WTC11 (cell line): ENCODE measurements at regions not wholly inside any gene's neighbourhood (a gene's known extent, or its start where the extent isn't known, plus 50 kb on each side); places are given as distances from the start of the nearest gene placed in this dataset.
A peak's percentile ranks its signal among the peaks of the same experiment; 100 is the strongest.

ENCODE experiments used
- ATAC-seq: fragments of 200-7000 bp; cut with Tn5 transposase; 2 replicates; pipeline ENCODE4 v1.10.0; 2021; ENCODE audit warnings: mild to moderate bottlenecking, moderate library complexity
- CTCF ChIA-PET: fragments of 300-600 bp; sonication (Branson Sonifier 250); formaldehyde crosslinking; loops from one replicate; lab custom pipeline; 2021; ENCODE audit warnings: antibody characterized with exemption; lab: Charles Lee
- POLR2A ChIA-PET: fragments of 350-600 bp; sonication (Branson Sonifier 250); formaldehyde crosslinking; loops from one replicate; lab custom pipeline; 2021; ENCODE audit warnings: antibody characterized with exemption; lab: Charles Lee
- DNase-seq: peaks from one replicate; pipeline ENCODE4 v3.0.0; 2021; ENCODE audit warnings: low spot score
- H3K27ac Mint-ChIP-seq: 2 replicates; pipeline ENCODE4 v1.8.0; 2021; ENCODE audit warnings: mixed read lengths
- H3K27me3 Mint-ChIP-seq: 2 replicates; pipeline ENCODE4 v1.8.0; 2021; ENCODE audit warnings: low read depth, mild to moderate bottlenecking, moderate library complexity, mixed read lengths
- H3K36me3 Mint-ChIP-seq: 2 replicates; pipeline ENCODE4 v1.8.0; 2021; ENCODE audit warnings: mixed read lengths
- H3K4me1 Mint-ChIP-seq: 2 replicates; pipeline ENCODE4 v1.8.0; 2022; ENCODE audit warnings: mixed read lengths
- H3K4me3 Mint-ChIP-seq: 2 replicates; pipeline ENCODE4 v1.8.0; 2021; ENCODE audit warnings: mild to moderate bottlenecking, moderate library complexity, mixed read lengths
- H3K9me3 Mint-ChIP-seq: 2 replicates; pipeline ENCODE4 v1.8.0; 2021; ENCODE audit warnings: mixed read lengths
- ATF3 ChIP-seq: sonication (generic); formaldehyde crosslinking; conservative IDR thresholded peaks from 2 replicates; pipeline ENCODE4 v1.8.1; 2022; ENCODE audit warnings: mild to moderate bottlenecking, missing genetic modification reagents
- ATF6 ChIP-seq: sonication (generic); formaldehyde crosslinking; IDR thresholded peaks from 2 replicates; pipeline ENCODE4 v1.8.1; 2023; ENCODE audit warnings: mild to moderate bottlenecking, missing genetic modification reagents
- CBFB ChIP-seq: sonication (generic); formaldehyde crosslinking; IDR thresholded peaks from 2 replicates; pipeline ENCODE4 v1.8.1; 2022; ENCODE audit warnings: mild to moderate bottlenecking, low read depth, missing genetic modification reagents
- CDX4 ChIP-seq: fragments of 250-450 bp; sonication (Bioruptor Pico); IDR thresholded peaks from 2 replicates; pipeline ENCODE4 v1.9.0; 2021; ENCODE audit warnings: moderate library complexity, mild to moderate bottlenecking, inconsistent platforms, borderline replicate concordance
- CTCF ChIP-seq: fragments of 200-600 bp; IDR thresholded peaks from 2 replicates; pipeline ENCODE4 v1.8.0; 2022; ENCODE audit warnings: antibody characterized with exemption
- E2F1 ChIP-seq: sonication (generic); formaldehyde crosslinking; IDR thresholded peaks from 2 replicates; pipeline ENCODE4 v1.8.0; 2022; ENCODE audit warnings: mild to moderate bottlenecking, missing genetic modification reagents
- E2F4 ChIP-seq: sonication (generic); formaldehyde crosslinking; IDR thresholded peaks from 2 replicates; pipeline ENCODE4 v1.8.1; 2022; ENCODE audit warnings: low read depth, mild to moderate bottlenecking, moderate library complexity, missing genetic modification reagents, borderline replicate concordance
- E2F5 ChIP-seq: sonication (generic); formaldehyde crosslinking; IDR thresholded peaks from 2 replicates; pipeline ENCODE4 v1.8.1; 2022; ENCODE audit warnings: mild to moderate bottlenecking, moderate library complexity, missing genetic modification reagents
- KAT7 ChIP-seq: sonication (generic); formaldehyde crosslinking; IDR thresholded peaks from 2 replicates; pipeline ENCODE4 v1.8.1; 2023; ENCODE audit warnings: missing genetic modification reagents, mild to moderate bottlenecking, borderline replicate concordance
- MLX ChIP-seq: sonication (generic); formaldehyde crosslinking; IDR thresholded peaks from 2 replicates; pipeline ENCODE4 v1.8.1; 2023; ENCODE audit warnings: mild to moderate bottlenecking, missing genetic modification reagents, moderate library complexity
- MYBL2 ChIP-seq: sonication (generic); formaldehyde crosslinking; IDR thresholded peaks from 2 replicates; pipeline ENCODE4 v1.8.1; 2023; ENCODE audit warnings: mild to moderate bottlenecking, moderate library complexity, missing genetic modification reagents
- NFE2L1 ChIP-seq: sonication (generic); formaldehyde crosslinking; IDR thresholded peaks from 2 replicates; pipeline ENCODE4 v1.8.1; 2023; ENCODE audit warnings: missing genetic modification reagents
- NFYB ChIP-seq: sonication (generic); formaldehyde crosslinking; conservative IDR thresholded peaks from 2 replicates; pipeline ENCODE4 v1.8.0; 2022; ENCODE audit warnings: low read depth, missing genetic modification reagents
- NR3C1 ChIP-seq: sonication (generic); formaldehyde crosslinking; conservative IDR thresholded peaks from 2 replicates; pipeline ENCODE4 v1.8.1; 2023; ENCODE audit warnings: low read depth, mild to moderate bottlenecking, missing genetic modification reagents
- PREB ChIP-seq: sonication (generic); formaldehyde crosslinking; IDR thresholded peaks from 2 replicates; pipeline ENCODE4 v1.8.1; 2022; ENCODE audit warnings: mild to moderate bottlenecking, missing genetic modification reagents, moderate library complexity, borderline replicate concordance
- PRRX2 ChIP-seq: fragments of 250-450 bp; sonication (Bioruptor Pico); IDR thresholded peaks from 2 replicates; pipeline ENCODE4 v1.8.0; 2021; ENCODE audit warnings: mild to moderate bottlenecking
- RELA ChIP-seq: sonication (generic); formaldehyde crosslinking; IDR thresholded peaks from 2 replicates; pipeline ENCODE4 v1.8.1; 2022; ENCODE audit warnings: missing genetic modification reagents, mild to moderate bottlenecking, borderline replicate concordance
- RORB ChIP-seq: fragments of 250-450 bp; sonication (Bioruptor Pico); IDR thresholded peaks from 2 replicates; pipeline ENCODE4 v1.9.0; 2021; ENCODE audit warnings: mild to moderate bottlenecking
- USF1 ChIP-seq: sonication (generic); formaldehyde crosslinking; IDR thresholded peaks from 2 replicates; pipeline ENCODE4 v1.8.0; 2022; ENCODE audit warnings: mild to moderate bottlenecking, missing genetic modification reagents
- ZBTB21 ChIP-seq: sonication (generic); formaldehyde crosslinking; IDR thresholded peaks from 2 replicates; pipeline ENCODE4 v1.8.1; 2023; ENCODE audit warnings: mild to moderate bottlenecking, missing genetic modification reagents, borderline replicate concordance
- ZNF232 ChIP-seq: sonication (generic); formaldehyde crosslinking; IDR thresholded peaks from 2 replicates; pipeline ENCODE4 v1.8.0; 2022; ENCODE audit warnings: mild to moderate bottlenecking, missing genetic modification reagents
- ZNF317 ChIP-seq: sonication (generic); formaldehyde crosslinking; IDR thresholded peaks from 2 replicates; pipeline ENCODE4 v1.8.1; 2023; ENCODE audit warnings: low read depth, mild to moderate bottlenecking, moderate library complexity, missing genetic modification reagents, borderline replicate concordance

- ATAC-seq (no peak), DNase-seq (no peak)
- Mint-ChIP-seq H3K4me3 (no peak overlapping the region), H3K27ac (peak overlapping the region; percentile 39; the same call in 1 of the 2 replicates), H3K27me3 (no peaks in the 10 kb centered on the region), H3K9me3 (peaks cover 14% of the 10 kb centered on the region), H3K4me1 (peaks cover 4% of the 10 kb centered on the region), H3K36me3 (peaks cover 5% of the 10 kb centered on the region)
- ChIA-PET CTCF (no interaction called here), POLR2A (no interaction called here)
- TF ChIP-seq MLX, result no peak
- no peak for TF ChIP-seq ATF6 (CRISPR knock-in tag)
- no peak for TF ChIP-seq CBFB (CRISPR knock-in tag)
- TF ChIP-seq MYBL2, result no peak
- TF ChIP-seq USF1 (CRISPR knock-in tag), result no peak
- TF ChIP-seq RELA (CRISPR knock-in tag), result no peak
- TF ChIP-seq NFYB, result no peak
- no peak for TF ChIP-seq PREB (CRISPR knock-in tag)
These were observed 1910.0 kb upstream of the AGA start for GRCh38 chr4:179352221-179352620.

GRCh38 chr4:179353786-179354185, 1911.5 kb upstream of the AGA start:
- TF ChIP-seq ZBTB21, result no peak
- no peak for TF ChIP-seq ZNF232
- TF ChIP-seq ZNF317 (CRISPR knock-in tag), result no peak
- TF ChIP-seq E2F1, result no peak
- TF ChIP-seq CTCF, result no peak
- TF ChIP-seq KAT7, result no peak
- no peak for TF ChIP-seq NR3C1 (CRISPR knock-in tag)
- TF ChIP-seq CBFB (CRISPR knock-in tag), result no peak
- no peak for TF ChIP-seq CDX4
- TF ChIP-seq NFE2L1 (CRISPR knock-in tag), result no peak
- no peak for TF ChIP-seq RORB (CRISPR knock-in tag)
- TF ChIP-seq RELA (CRISPR knock-in tag), result no peak
- TF ChIP-seq E2F4 (CRISPR knock-in tag), result no peak
- no peak for TF ChIP-seq NFYB
- TF ChIP-seq ATF3 (CRISPR knock-in tag), result no peak
- no peak for TF ChIP-seq E2F5 (CRISPR knock-in tag)
- no peak for TF ChIP-seq PRRX2 (CRISPR knock-in tag)
- DNase-seq, result no peak

More at GRCh38 chr4:179353786-179354185, 1911.5 kb upstream of the AGA start:
- Mint-ChIP-seq H3K36me3 (peaks cover 5% of the 10 kb centered on the region), H3K4me1 (peaks cover 4% of the 10 kb centered on the region), H3K4me3 (no peak overlapping the region), H3K27ac (no peak overlapping the region), H3K9me3 (peaks cover 17% of the 10 kb centered on the region), H3K27me3 (no peaks in the 10 kb centered on the region)
- ATAC-seq, result no peak
- CTCF ChIA-PET, result no interaction called here
- POLR2A ChIA-PET, result no interaction called here
